HG03039 (cell line): ENCODE measurements at regions not wholly inside any gene's neighbourhood (a gene's known extent, or its start where the extent isn't known, plus 50 kb on each side); places are given as distances from the start of the nearest gene placed in this dataset.
"Not testable (repeated sequence)": the region's sequence is repeated elsewhere in the genome, so short reads cannot be mapped to it uniquely, and the experiment has no call there.

Experiments used
- ATAC-seq: cut with Tn5 transposase; IDR thresholded peaks from one replicate; pipeline ENCODE4 v1.9.1; 2021; ENCODE audit warnings: mild to moderate bottlenecking, moderate library complexity; ENCODE audit not compliant: unreplicated experiment

GRCh38 chr13:21872795-21873194 is 201.9 kb downstream of the FGF9 start:
- ATAC-seq = no peak

- ATAC-seq = no peak
These were observed 204.2 kb downstream of the FGF9 start for GRCh38 chr13:21875116-21875515.

DNA sequence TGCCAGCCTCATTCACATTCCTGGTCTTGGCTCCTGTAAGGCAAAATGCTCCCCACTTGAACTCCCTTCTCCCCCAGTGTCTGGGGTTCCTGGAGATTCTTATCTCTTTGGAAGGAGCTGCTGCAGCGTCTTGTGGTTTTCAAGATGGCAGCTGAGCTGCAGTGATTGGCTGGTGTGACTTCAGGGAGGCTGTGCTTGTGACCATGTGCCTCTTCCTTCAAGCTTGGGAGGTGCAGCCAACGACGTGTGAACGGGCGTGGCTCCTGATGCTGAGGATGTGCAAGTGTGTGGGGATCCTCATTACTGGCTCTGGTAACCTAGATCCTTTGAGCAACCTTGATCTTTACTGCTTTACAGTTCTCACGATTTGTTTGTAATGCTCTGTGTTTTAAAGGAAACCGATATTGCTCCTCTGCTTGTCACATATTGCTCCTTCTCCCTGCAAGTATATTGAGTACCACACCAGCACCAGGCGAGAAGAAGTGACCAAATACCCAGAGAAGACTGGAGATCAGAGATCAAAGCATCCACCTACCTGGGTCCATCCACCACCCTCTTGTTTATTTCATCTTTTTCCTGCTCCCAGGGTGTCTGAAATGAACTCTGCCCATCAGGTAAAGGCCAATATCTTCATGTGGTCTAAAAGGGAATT is 208.5 kb downstream of the FGF9 start:
- no peak for ATAC-seq

DNA sequence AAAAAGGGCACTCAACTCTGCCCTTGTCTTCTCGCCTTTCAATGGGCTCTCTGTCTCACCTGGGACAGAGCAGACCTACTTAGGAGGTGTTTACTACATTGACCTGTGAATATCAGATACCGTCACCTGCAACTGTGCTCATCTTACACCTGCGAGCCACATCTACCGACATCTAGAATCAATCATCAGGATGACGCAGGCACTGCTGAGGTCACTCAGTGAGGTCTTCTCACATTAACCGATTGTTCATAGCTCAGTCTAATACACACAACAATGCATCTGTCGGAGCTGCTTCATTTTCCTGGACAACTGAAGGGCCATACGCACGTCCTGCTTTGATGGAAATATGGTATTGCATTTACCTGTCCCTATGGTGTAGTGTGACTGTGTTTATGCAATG is 211.9 kb downstream of the FGF9 start:
- ATAC-seq = no peak

DNA sequence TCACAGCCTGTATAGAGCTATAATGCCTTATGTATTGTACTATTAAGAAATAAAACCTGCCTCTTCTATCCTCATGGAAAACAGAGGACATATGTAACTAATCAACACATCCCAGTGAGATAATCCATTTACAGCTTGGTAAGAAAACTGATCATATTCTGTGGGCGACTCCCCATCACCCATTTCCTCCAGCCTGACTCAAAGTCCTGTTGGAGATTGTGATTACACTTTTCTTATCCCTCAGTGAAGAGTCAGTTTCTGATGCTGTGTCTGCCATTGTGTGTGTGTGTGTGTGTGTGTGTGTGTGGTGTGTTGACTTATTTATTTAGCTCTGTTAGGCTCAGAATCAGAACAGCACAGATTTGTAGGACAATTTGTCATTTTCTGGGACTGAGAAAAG is 212.8 kb downstream of the FGF9 start:
- no peak for ATAC-seq

DNA sequence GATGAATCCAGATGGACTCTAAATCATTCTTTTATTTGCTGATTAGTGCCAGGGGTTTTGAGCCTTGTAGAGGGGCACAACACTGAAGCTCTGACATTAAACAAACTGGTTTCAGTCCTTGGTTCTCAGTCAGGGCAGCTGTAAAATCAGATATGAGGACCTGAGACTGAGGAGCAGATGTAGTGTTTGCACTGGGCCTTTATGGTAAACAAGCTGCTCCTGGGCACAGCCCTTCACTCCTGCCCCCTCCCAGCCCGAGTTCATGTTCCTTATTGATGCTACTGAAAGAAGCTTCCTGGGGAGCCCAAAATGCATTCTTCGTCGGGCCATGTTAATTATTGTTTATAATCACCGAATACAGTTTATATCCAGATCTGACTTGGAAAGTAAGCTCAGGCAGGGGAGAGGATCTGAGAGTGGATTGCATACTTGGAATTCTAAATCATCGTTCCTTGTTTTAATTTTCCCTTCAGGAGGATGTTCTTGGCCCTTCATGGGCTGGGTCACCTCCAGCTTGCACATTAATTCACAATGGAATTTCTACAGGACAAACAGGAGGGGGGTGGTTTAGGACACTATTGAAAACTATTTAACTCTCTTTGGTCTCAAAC is 213.5 kb downstream of the FGF9 start:
- ATAC-seq = no peak

GRCh38 chr13:21884965-21885567 is 214.2 kb downstream of the FGF9 start:
- no peak for ATAC-seq

- ATAC-seq = no peak
These were observed 214.9 kb downstream of the FGF9 start for GRCh38 chr13:21885714-21886224.

GRCh38 chr13:21889651-21890050 is 218.8 kb downstream of the FGF9 start:
- no peak for ATAC-seq

DNA sequence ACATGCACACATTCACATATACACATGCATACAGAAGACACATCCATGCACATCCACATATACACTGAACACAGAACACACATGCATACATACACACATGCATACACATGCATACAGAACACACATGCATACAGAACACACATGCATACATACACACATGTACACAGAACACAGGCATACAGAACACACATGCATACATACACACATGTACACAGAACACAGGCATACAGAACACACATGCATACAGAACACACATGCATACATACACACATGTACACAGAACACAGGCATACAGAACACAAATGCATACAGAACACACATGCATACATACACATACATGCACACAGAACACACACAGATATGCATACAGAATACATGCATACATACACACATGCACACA is 219.3 kb downstream of the FGF9 start:
- ATAC-seq = not testable (repeated sequence)

DNA sequence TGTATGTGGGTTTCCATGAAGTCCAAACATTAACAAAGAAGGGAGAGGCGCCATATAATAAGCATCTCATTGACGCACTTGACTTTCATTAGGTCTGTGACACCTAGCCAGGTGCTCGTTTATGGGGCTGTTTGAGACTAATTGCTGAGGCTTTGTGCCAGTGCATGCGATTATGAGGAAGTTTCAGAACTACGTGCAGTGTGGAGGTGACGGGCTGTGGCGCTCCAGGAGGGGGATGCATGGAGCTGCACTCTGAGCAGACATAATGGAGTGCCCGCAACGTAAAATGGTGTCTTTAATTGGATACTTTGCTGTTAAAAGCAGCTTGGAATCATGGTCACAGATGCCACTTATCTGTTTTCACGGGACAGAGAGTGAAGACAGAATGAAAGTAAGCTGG is 223.2 kb downstream of the FGF9 start:
- ATAC-seq = no peak

GRCh38 chr13:21894703-21895699 is 224.1 kb downstream of the FGF9 start:
- ATAC-seq = no peak

DNA sequence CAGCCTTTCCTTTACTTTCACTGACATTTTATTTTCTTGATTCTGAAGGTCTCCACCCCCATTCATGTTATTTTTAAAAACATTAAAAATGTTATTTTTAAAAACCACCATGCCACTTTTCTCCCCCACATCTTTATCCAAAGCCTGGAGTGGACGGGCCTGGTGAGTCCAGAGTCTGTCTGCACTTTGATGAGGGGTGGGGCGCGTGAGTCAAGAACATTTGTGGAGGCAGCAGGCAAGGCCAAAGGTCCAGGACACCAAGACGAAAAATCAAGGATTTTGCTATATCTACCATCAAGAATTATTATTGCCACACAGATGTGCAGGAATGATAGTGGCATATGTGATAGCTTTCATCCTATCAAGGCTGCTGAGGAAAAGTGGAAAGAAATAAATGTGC is 224.9 kb downstream of the FGF9 start:
- no peak for ATAC-seq

DNA sequence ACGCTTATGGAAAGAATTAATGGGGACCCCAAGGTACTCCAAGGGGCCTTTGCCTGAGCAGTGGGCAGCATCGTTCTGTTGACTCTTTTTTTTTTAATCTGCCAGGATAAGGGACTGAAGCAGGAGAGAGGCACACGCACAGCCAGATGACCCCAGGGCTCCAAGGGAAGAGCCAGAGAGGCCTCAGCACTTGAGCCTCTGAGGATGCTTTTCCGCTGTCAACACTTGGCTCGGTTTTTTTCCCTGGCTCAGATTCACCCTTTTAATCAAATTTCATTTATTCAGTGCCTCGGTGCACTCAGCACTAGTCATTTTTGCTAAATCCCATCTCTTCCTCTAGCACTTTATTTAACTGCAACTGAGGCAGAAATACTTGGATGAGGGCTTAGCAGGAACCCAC is 226.3 kb downstream of the FGF9 start:
- no peak for ATAC-seq

DNA sequence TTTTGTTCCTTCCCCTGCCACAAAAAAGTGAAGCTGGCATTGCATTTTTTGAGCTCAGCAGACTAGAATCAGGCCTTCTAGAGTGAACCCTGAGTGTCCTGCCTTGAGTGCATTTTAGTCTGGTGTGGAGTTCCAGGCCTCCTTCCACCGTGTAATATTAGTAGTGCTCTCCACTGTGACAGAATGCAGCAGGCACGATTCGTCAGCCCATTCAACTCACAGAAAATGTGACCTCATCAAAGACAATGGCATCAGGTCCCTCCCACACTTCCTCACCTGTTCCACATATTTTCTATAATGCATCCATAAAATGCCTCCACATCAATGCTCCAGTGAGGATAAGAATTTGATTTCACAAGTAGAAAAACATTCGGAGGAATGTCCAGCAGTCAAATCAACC is 227.6 kb downstream of the FGF9 start:
- no peak for ATAC-seq

DNA sequence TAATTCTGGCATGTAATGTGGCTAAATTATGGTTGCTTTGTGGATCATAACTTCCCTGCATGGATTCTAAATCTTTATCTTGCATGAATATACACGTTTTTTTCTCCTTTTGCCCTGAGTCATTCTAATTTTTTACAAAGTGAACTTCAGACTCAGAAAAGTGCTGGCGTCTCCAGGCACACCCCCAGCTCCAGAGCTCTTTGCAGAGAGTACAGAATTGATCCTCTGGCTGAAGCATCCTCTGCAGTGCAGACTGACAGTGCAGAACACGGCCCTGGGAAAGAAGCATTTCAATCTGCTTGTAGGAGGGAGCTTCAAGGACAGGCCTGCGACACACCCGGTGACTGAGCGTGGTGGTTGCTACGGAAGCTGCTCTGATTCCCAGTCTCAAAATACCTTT is 228.1 kb downstream of the FGF9 start:
- ATAC-seq = no peak

- ATAC-seq = no peak
These were observed 230.5 kb downstream of the FGF9 start for GRCh38 chr13:21901336-21901735.

DNA sequence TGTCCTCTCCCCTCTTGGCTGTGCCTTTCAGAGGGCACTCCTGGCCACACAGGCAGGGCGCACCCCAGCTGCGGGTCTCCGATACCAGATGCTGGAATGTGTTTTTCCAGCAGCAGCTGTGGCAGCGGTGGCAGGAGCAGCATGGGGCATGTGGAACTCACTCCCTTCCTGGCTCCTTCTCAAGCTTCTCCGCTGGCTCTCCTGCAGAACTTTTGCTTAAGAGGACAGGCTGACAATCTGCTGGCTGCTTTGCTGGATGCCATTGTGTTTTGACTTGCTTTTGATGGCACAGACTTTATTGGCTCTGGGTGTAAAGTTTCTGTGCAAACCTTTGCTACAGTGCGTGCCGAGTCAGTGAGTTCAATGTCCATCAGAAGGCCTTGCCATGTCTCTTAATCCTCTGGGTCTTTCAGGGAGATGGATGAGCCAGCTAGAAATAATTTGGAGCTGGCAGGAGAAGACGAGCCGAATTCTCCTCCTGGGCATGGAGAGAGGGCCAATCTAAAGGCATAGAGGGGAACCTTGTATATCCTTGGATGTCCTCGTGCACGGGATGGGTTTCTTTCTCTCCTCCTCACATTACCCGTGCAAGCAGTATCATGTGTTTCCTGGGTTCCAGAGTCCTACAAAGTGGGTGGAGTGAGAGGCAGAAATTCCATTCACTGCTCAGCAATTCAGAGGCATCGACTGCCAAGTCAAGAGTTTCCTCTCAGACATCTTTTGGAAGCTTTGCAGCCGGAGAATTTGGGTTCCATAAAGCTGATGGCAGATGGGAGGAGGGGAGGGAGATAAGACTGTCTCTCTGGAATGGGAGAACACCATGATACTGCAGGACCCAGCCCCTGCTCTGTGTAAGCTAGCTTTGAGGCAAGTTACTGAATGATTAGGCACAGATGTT is 231.2 kb downstream of the FGF9 start:
- no peak for ATAC-seq

GRCh38 chr13:21902709-21903098 is 231.8 kb downstream of the FGF9 start:
- ATAC-seq = no peak

- ATAC-seq = no peak
These were observed 234.6 kb downstream of the FGF9 start for GRCh38 chr13:21905486-21905885.
